H1 (cell line): ENCODE measurements at regions not wholly inside any gene's neighbourhood (a gene's known extent, or its start where the extent isn't known, plus 50 kb on each side); places are given as distances from the start of the nearest gene placed in this dataset.

ENCODE experiments used
- CTCF ChIA-PET: fragments of 300-600 bp; sonication (Branson Sonifier 250); formaldehyde crosslinking; loops from one replicate; lab custom pipeline; 2021; ENCODE audit not compliant: partially characterized antibody; lab: Charles Lee
- POLR2A ChIA-PET: fragments of 300-600 bp; sonication (Branson Sonifier 250); formaldehyde crosslinking; loops from one replicate; lab custom pipeline; 2021; ENCODE audit warnings: inconsistent platforms; ENCODE audit not compliant: partially characterized antibody; lab: Charles Lee
- DNase-seq, 2 experiments: peaks; one replicate each; pipeline versions ENCODE4 v3.0.0 to v3.0.0-alpha.2; 2010 to 2022; ENCODE audit warnings: low spot score in 2 of 2, low read depth in 1 of 2, mixed read lengths in 1 of 2
- FAIRE-seq: peaks from 2 replicates; lab custom pipeline; 2011; peaks lifted over from hg19 to GRCh38; lab: Jason Lieb, UNC
- H2AFZ ChIP-seq: 2 replicates; pipeline ENCODE4 v1.8.1; 2012; ENCODE audit warnings: low read length, inconsistent platforms
- H2AK5ac ChIP-seq: 2 replicates; pipeline ENCODE4 v1.6.1; 2013; ENCODE audit warnings: low read depth, low read length
- H2BK120ac ChIP-seq: replicated peaks from 2 replicates; pipeline ENCODE3; 2013; ENCODE audit warnings: low read depth, low read length, inconsistent platforms
- H2BK12ac ChIP-seq: 2 replicates; pipeline ENCODE4 v1.6.1; 2013; ENCODE audit warnings: low read depth, low read length
- H2BK15ac ChIP-seq: 2 replicates; pipeline ENCODE4 v1.6.1; 2013; ENCODE audit warnings: low read length
- H2BK20ac ChIP-seq: 2 replicates; pipeline ENCODE4 v1.6.1; 2013; ENCODE audit warnings: low read length
- H2BK5ac ChIP-seq: 2 replicates; pipeline ENCODE4 v1.6.1; 2013; ENCODE audit warnings: low read depth, low read length
- H3K14ac ChIP-seq: 2 replicates; pipeline ENCODE4 v1.6.1; 2013; ENCODE audit warnings: inconsistent platforms; ENCODE audit not compliant: insufficient read length
- H3K18ac ChIP-seq: 2 replicates; pipeline ENCODE4 v1.6.1; 2013; ENCODE audit warnings: low read length; ENCODE audit errors: extremely low read depth
- H3K23ac ChIP-seq: 2 replicates; pipeline ENCODE4 v1.6.1; 2013; ENCODE audit warnings: inconsistent platforms; ENCODE audit not compliant: insufficient read length
- H3K23me2 ChIP-seq: 2 replicates; pipeline ENCODE4 v1.6.1; 2013; ENCODE audit warnings: low read depth, low read length
- H3K27ac ChIP-seq: 2 replicates; pipeline ENCODE4 v1.6.1; 2011; ENCODE audit warnings: low read depth, low read length, inconsistent platforms
- H3K27me3 ChIP-seq, 4 experiments: replicated peaks in 1 of 4; 1 replicate in 1 of 4; 2 replicates in 3 of 4; pipeline versions ENCODE4 v1.6.1 to v1.8.1; 2011 to 2013; ENCODE audit warnings: low read length in 3 of 4, mild to moderate bottlenecking in 3 of 4, inconsistent platforms in 2 of 4, mixed read lengths in 2 of 4, moderate library complexity in 1 of 4; ENCODE audit not compliant: control insufficient read depth in 3 of 4, insufficient read depth in 3 of 4; ENCODE audit errors: extremely low read depth in 1 of 4
- H3K36me3 ChIP-seq, 4 experiments: 2 replicates each; pipeline versions ENCODE4 v1.6.1 to v1.8.1; 2011 to 2013; ENCODE audit warnings: mild to moderate bottlenecking in 4 of 4, low read length in 3 of 4, moderate library complexity in 2 of 4, control low read depth in 1 of 4, inconsistent platforms in 1 of 4; ENCODE audit not compliant: insufficient read depth in 4 of 4, control insufficient read depth in 2 of 4
- H3K4ac ChIP-seq: replicated peaks from 2 replicates; pipeline ENCODE3; 2013; ENCODE audit warnings: low read length, low read depth, mixed read lengths, inconsistent platforms; ENCODE audit not compliant: insufficient read length
- H3K4me1 ChIP-seq, 4 experiments: replicated peaks in 1 of 4; 1 replicate in 1 of 4; 2 replicates in 3 of 4; pipeline versions ENCODE4 v1.6.1 to v1.8.1; 2011 to 2013; ENCODE audit warnings: low read length in 3 of 4, inconsistent platforms in 2 of 4, mixed read lengths in 1 of 4; ENCODE audit not compliant: insufficient read depth in 4 of 4, control insufficient read depth in 3 of 4
- H3K4me2 ChIP-seq, 2 experiments: 2 replicates each; pipeline versions ENCODE4 v1.6.1 to v1.8.1; 2011 to 2013; ENCODE audit warnings: low read depth in 2 of 2, low read length in 2 of 2, control low read depth in 1 of 2, inconsistent platforms in 1 of 2, mild to moderate bottlenecking in 1 of 2; ENCODE audit not compliant: insufficient read depth in 1 of 2
- H3K4me3 ChIP-seq, 4 experiments: fragments of 200-600, 300-600 bp in 1 of 4; sonication (generic), shearing (Covaris generic), sonication (Bioruptor Twin) in 1 of 4; 2 replicates each; pipeline versions ENCODE4 v1.5.1 to v1.8.1; 2011 to 2016; ENCODE audit warnings: low read length in 4 of 4, low read depth in 3 of 4, control low read depth in 2 of 4, inconsistent platforms in 2 of 4, mild to moderate bottlenecking in 2 of 4, mixed read lengths in 1 of 4, moderate library complexity in 1 of 4; ENCODE audit not compliant: insufficient read depth in 2 of 4; ENCODE audit errors: extremely low read depth in 1 of 4
- H3K56ac ChIP-seq: replicated peaks from 2 replicates; pipeline ENCODE3; 2013; ENCODE audit warnings: low read depth, mild to moderate bottlenecking, mixed read lengths, low read length, inconsistent platforms; ENCODE audit not compliant: insufficient read length
- H3K79me1 ChIP-seq: 2 replicates; pipeline ENCODE4 v1.6.1; 2013; ENCODE audit warnings: low read depth, low read length, control low read depth
- H3K79me2 ChIP-seq, 2 experiments: 2 replicates each; pipeline versions ENCODE4 v1.6.1 to v1.8.1; 2012 to 2013; ENCODE audit warnings: low read length in 2 of 2, mild to moderate bottlenecking in 2 of 2, inconsistent platforms in 1 of 2; ENCODE audit not compliant: insufficient read depth in 2 of 2, control insufficient read depth in 1 of 2
- H3K9ac ChIP-seq, 4 experiments: replicated peaks in 1 of 4; 1 replicate in 1 of 4; 2 replicates in 3 of 4; pipeline versions ENCODE4 v1.6.1 to v1.8.1; 2011 to 2013; ENCODE audit warnings: low read depth in 3 of 4, low read length in 3 of 4, control low read depth in 2 of 4, mild to moderate bottlenecking in 2 of 4, moderate library complexity in 2 of 4, inconsistent platforms in 1 of 4; ENCODE audit errors: extremely low read depth in 1 of 4
- H3K9me3 ChIP-seq, 2 experiments: 2 replicates each; pipeline versions ENCODE4 v1.6.1 to v1.8.1; 2012 to 2013; ENCODE audit warnings: mild to moderate bottlenecking in 2 of 2, moderate library complexity in 2 of 2, control low read depth in 1 of 2, inconsistent platforms in 1 of 2, low read depth in 1 of 2, low read length in 1 of 2, mixed read lengths in 1 of 2; ENCODE audit not compliant: insufficient read depth in 2 of 2
- H4K20me1 ChIP-seq, 2 experiments: replicated peaks in 1 of 2; 2 replicates each; pipeline versions ENCODE3 to v1.8.1; 2011 to 2013; ENCODE audit warnings: inconsistent platforms in 2 of 2, low read length in 2 of 2, mild to moderate bottlenecking in 1 of 2; ENCODE audit not compliant: insufficient read depth in 2 of 2, control insufficient read depth in 1 of 2
- H4K5ac ChIP-seq: 2 replicates; pipeline ENCODE4 v1.6.1; 2013; ENCODE audit warnings: low read length, low read depth, mixed read lengths, inconsistent platforms; ENCODE audit not compliant: insufficient read length
- H4K8ac ChIP-seq: 2 replicates; pipeline ENCODE4 v1.8.0; 2013; ENCODE audit warnings: mild to moderate bottlenecking, moderate library complexity, low read length, inconsistent platforms; ENCODE audit not compliant: insufficient read depth; ENCODE audit errors: extremely low read depth
- H4K91ac ChIP-seq: replicated peaks from 2 replicates; pipeline ENCODE3; 2013; ENCODE audit warnings: low read length, mixed read lengths, inconsistent platforms; ENCODE audit not compliant: insufficient read length
- CEBPB ChIP-seq: IDR thresholded peaks from 2 replicates; pipeline ENCODE4 v1.6.1; 2012; ENCODE audit warnings: low read depth, low read length
- EZH2 ChIP-seq: fragments of 200-600 bp; sonication (generic); IDR thresholded peaks from 2 replicates; pipeline ENCODE4 v1.7.1; 2012; ENCODE audit warnings: low read depth, mild to moderate bottlenecking, moderate library complexity, low read length, inconsistent platforms; ENCODE audit not compliant: severe bottlenecking
- SP4 ChIP-seq: IDR thresholded peaks from 2 replicates; pipeline ENCODE4 v1.6.1; 2012; ENCODE audit warnings: low read length, inconsistent platforms

DNA sequence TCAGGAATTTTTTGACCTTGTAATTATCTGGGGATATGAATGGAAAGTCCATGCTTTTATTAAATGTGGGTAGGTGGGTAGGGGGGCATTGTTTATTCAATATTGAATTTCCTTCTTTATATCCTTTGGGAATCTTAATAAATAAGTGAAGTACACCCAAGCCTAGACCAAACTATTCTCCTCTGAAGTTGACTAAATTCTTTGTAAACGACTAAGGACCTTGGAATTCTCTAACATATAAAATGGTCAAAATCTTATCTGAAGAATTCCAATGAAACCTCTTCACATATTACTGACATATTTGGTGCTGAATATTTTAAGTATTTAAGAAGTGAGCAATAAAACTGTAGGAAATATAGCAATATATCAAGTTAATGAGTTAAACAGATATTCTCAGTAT lies 1432.1 kb upstream of the GBE1 start (continued):
- TF ChIP-seq EZH2: no peak
- TF ChIP-seq, all 59 proteins: peak for 0

- Histone ChIP-seq H2BK15ac (no peak overlapping the region), H3K27ac (no peak overlapping the region), H2AFZ (no peak overlapping the region), H3K9ac (no peak overlapping the region), H2BK120ac (no peak overlapping the region), H3K14ac (no peak overlapping the region), H3K4ac (no peak overlapping the region), H4K20me1 (no peaks in the 10 kb centered on the region), H4K8ac (no peak overlapping the region), H3K4me2 (no peak overlapping the region), H2BK5ac (no peak overlapping the region), H3K36me3 (no peaks in the 10 kb centered on the region), H2BK12ac (no peak overlapping the region), H3K23me2 (no peaks in the 10 kb centered on the region), H3K9me3 (peaks cover 0 to 3% of the 10 kb centered on the region in 2 experiments; a peak in 1 of 4 replicates), H4K91ac (no peak overlapping the region), H2AK5ac (no peak overlapping the region), H3K27me3 (no peaks in the 10 kb centered on the region), H3K4me1 (peaks cover 0 to 3% (median 0%) of the 10 kb centered on the region in 4 experiments; a peak in 1 of 7 replicates), H3K23ac (no peak overlapping the region), H4K5ac (no peak overlapping the region), H3K18ac (no peak overlapping the region), H3K56ac (no peak overlapping the region), H3K79me2 (no peaks in the 10 kb centered on the region), H2BK20ac (no peak overlapping the region), H3K79me1 (no peaks in the 10 kb centered on the region), H3K4me3 (no peak overlapping the region)
- TF ChIP-seq CEBPB (no peak), SP4 (no peak)
- CTCF ChIA-PET: interaction anchor here (0.6 kb wide), 1 partner anchor 52 kb away, joined by 4 read pairs; no protein-coding TSS in a partner anchor
- POLR2A ChIA-PET: no interaction called here
- no peak for FAIRE-seq
- no peak for DNase-seq
These were observed 1428.2 kb upstream of the GBE1 start for GRCh38 chr3:83189634-83190033.
